Heart left ventricle (tissue), 13 donors: ENCODE measurements at regions not wholly inside any gene's neighbourhood (a gene's known extent, or its start where the extent isn't known, plus 50 kb on each side); places are given as distances from the start of the nearest gene placed in this dataset.

Source experiments
- POLR2A ChIP-seq, 2 donors: fragments of 450-650 bp; IDR thresholded peaks; one replicate each; pipeline ENCODE4 v1.6.1; 2017; ENCODE audit warnings: antibody characterized with exemption in 2 of 2, mild to moderate bottlenecking in 2 of 2, moderate library complexity in 2 of 2
- TF ChIP-seq, protein P1 (sequence below), 12 donors: fragments of 200-600 bp; sonication (generic) in 4 of 12; IDR thresholded peaks; one replicate each; pipeline versions ENCODE4 v1.5.0 to v1.8.0; 2018 to 2022; ENCODE audit warnings: antibody characterized with exemption in 12 of 12, mild to moderate bottlenecking in 5 of 12
- donor health status: ischemic (EF 13 %, LVEDD 7.1; RV severe dilation, severe dysfunction).
- donor health status: DM: no; HTN: yes; CAD: no.
- donor health status: DM: no; HTN: no; CAD: no.
- donor health status: ischemic (EF 25% LVEDD 6.9; RV normal size, moderate dysfunction).
- donor health status: ischemic (EF 25% LVEDD 5.7; RV mildly dilated, moderate dysfunction).
- donor health status: ischemic (EF 35%, LVEDD 5.7; RV mildly dilated, moderate dysfunction).
- donor health status: nonischemic (EF 11% LVEDD 7.7; RV severe dilation, severe dysfunction).
- donor health status: DM: yes; HTN: yes; CAD: no.
- donor health status: PGD.
- donor health status: ischemic (EF 29% LVEDD 5.4; RV normal size, mild dysfunction).
- donor health status: nonischemic (EF 23%, LVEDD 6.1; RV moderate dilation, normal function).

DNA sequence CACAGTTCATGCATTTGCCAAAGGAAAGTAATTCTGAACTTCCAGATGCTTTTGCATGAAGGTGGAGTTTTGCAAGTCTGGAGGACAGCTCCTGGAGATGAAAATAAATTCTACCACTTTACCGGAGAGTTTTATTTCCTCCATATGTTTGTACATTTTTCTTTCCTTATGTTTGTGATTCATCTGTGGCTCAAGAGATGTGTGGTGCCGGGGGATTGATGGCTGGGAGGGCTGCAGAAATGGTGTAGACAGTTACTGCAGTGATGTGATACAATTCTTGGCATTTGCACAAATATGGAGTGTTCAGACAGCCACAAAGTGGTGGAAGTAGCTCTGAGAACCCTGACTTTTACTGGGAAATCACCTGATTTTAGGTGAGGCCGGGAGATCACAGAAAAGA is 58.5 kb upstream of the ASB17 start:
- TF ChIP-seq, protein P1, sequence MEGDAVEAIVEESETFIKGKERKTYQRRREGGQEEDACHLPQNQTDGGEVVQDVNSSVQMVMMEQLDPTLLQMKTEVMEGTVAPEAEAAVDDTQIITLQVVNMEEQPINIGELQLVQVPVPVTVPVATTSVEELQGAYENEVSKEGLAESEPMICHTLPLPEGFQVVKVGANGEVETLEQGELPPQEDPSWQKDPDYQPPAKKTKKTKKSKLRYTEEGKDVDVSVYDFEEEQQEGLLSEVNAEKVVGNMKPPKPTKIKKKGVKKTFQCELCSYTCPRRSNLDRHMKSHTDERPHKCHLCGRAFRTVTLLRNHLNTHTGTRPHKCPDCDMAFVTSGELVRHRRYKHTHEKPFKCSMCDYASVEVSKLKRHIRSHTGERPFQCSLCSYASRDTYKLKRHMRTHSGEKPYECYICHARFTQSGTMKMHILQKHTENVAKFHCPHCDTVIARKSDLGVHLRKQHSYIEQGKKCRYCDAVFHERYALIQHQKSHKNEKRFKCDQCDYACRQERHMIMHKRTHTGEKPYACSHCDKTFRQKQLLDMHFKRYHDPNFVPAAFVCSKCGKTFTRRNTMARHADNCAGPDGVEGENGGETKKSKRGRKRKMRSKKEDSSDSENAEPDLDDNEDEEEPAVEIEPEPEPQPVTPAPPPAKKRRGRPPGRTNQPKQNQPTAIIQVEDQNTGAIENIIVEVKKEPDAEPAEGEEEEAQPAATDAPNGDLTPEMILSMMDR (IDR thresholded peaks at IDR 0.05), result no peak
- no peak for TF ChIP-seq POLR2A (IDR thresholded peaks at IDR 0.05)
